ENCODE measurements at regions not wholly inside any gene's neighbourhood (a gene's known extent, or its start where the extent isn't known, plus 50 kb on each side); places are given as distances from the start of the nearest gene placed in this dataset.

GRCh38 chr4:129546531-129546930 is 450.6 kb downstream of the C4orf33 start:
- DNase-seq (ENCODE audit: low read depth, low spot score), result no peak

GRCh38 chr4:129550281-129550785 is 454.4 kb downstream of the C4orf33 start:
- no peak for DNase-seq (ENCODE audit: low read depth, low spot score)

DNA sequence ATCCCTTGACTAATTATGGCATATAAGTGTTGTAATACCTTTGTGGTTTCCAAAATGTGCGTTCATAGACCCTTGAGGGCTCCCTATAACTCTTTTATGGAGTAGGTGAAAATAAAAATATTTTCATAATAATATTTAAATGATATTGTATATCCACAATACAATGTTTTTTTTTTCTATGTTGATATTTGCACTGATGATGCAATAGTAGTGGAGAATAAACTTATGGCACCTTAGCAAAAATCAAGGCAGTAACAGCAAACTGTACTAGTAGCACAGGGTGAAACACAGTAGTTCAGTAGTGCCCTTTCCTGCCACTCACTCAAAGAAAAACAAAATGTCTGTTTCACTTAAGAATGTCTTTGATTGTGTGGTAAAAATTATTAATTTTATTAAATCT is 465.3 kb downstream of the C4orf33 start:
- DNase-seq (ENCODE audit: low read depth, low spot score), result no peak

DNA sequence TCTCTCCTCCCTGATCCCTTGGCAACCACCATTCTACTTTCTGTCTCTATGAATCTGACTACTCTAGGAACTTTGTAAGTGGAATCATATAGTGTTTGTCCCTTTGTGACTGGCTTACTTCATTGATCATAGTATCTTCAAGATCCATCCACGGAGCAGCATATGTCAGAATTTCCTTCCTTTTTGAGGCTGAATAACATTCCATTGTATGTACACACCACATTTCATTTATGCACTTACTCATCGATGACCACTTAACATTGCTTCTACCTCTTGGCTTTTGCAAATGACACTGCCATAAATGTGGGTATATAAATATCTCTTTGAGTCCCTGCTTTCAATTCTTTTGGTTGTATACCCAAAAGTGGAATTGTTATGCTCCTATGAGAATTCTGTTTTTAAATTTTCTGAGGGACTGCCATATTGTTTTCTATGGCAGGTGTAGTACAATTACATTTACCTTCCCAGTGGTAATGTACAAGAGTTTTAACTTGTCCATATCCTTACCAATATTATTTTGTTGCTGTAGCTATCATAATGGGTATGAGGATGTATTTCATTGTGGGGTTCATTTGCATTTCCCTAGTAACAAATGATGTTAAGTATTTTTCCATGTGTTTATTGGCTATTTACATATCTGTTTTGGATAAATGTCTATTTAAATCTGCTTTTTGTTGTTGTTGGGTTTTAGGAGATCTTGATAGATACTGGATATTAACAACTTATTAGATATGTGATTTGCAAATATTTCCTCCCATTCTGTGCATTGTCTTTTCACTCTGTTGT is 466.1 kb downstream of the C4orf33 start:
- no peak for DNase-seq (ENCODE audit: low read depth, low spot score)

DNA sequence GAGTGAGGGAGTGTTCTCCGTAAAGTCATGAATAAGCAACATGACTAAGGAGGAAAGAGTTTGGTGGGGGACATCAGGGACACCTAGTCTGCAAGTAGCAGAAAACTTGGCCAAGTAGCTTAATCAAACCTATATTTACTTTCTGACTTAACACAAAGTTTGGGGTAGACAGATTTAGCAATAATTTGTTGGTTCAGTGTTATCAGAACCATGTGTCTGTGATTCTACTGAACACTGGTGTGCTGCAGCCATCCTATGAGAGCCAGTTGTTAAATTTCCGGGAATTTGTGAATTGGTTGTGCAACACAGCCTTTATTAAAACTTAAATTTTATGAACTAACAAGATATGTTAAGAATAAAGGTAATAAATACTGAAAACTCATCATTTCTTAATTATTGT is 469.3 kb downstream of the C4orf33 start:
- DNase-seq (ENCODE audit: low read depth, low spot score), result no peak

DNA sequence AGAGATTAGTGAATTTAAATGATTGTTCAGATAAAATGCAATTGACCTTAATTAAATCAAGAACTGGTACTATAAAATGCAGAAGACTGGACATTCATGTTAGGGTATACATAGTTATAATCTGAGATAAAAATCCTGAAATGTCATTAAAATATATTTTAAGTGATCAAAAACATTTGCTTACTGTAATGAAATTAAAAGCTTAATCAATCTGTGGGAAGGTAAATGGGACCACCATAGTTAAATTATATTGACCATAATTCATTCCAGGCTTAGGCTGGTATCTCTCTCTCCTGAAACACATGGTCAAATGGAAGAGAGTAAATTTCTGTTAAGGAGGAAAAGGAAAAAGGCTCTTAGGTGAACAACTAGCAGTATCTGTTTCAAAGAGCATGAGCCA is 474.4 kb downstream of the C4orf33 start:
- no peak for DNase-seq (ENCODE audit: low read depth, low spot score)

GRCh38 chr4:129578336-129578735 is 482.4 kb downstream of the C4orf33 start:
- no peak for DNase-seq (ENCODE audit: low read depth, low spot score)

GRCh38 chr4:129581305-129581704 is 485.4 kb downstream of the C4orf33 start:
- DNase-seq (ENCODE audit: low read depth, low spot score), result no peak

DNA sequence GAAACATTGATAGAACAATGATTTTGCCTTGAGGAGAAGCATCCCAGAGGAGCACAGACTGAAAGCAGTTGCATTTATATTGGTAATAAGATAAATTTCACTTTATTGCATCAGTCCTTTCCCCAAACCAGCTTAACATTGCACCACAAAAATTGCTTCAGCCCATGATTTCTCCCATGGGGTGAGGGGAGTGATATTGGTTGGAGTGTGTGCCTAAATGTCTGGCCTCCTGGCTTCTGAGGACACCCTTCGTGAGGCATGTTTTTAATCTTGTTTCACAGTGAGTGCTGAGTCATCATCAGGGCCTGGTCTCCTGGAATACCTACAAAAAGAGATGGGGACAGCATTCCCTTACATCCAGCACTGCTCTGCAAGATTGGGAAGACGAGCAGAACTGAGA is 487.9 kb downstream of the C4orf33 start:
- no peak for DNase-seq (ENCODE audit: low read depth, low spot score)

DNA sequence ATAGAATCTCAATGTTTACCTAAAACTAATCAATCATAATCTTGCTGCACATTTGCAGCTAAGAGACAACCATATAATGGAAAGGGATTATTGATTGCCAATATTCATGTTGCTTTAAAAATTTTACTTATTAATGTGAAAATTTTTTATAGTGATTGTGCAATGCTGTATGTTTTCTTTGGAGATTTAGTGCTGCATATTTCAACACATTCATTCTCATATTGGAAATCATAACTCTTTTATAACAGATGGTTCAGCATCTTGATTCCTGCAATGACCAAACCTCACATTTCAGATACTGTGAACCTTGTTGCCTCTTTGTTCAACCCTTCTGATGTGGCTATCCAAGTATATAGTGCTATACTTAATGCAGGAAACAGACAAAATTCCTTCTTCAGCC is 502.6 kb downstream of the C4orf33 start:
- no peak for DNase-seq (ENCODE audit: low read depth, low spot score)

DNA sequence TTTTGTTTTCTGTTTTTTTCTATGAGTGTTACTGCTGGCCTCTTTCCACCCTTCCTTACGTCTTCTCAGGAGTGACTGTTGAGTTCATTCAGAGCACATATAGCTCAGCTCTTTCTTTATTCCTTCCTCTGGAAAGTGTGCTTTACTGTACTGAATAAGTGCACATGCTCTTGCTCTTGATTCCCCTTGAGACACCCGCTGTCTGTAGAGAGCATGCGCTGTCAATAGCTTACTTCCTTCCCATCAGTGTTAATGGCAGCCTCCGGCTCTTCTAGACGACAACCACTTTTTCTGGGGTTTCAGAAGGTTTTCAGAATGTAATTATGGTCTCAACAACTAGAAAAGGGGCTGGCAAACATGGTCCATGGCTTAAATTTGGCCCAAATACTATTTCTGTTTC is 504.9 kb downstream of the C4orf33 start:
- no peak for DNase-seq (ENCODE audit: low read depth, low spot score)

GRCh38 chr4:129602447-129602846 is 506.5 kb downstream of the C4orf33 start:
- no peak for DNase-seq (ENCODE audit: low read depth, low spot score)

DNA sequence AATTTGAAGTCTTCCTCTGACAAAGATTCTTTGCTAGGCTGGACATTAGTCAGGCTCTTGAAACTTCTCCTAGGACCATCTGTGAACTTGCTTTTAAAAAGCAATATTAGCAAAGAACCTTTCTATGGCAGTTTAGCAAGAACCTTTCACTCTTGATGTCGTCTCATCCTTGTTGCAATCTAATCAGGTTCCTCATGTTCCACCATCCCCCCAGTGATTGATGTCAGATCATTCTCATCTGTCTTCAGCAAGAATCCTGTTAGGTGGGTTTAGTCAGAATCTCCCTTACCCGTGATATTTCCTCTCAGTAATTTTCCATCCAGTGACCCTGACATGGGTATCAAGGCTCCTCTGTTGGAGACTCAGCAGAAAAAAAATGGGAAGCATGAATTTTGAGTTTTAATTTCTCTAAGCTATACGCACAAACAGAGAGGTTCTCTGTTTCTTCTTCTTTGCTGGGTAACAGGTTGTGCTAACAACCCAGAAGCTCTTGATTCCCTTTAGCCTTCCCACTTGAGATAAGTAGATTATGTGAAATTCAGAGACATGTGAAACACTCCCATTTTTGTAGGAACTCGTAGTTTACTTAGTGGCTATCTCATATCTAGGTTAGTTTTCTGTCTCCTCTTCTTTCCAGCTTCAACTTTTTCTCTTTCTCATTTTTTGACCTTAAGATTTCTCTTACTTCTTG is 507.4 kb downstream of the C4orf33 start:
- no peak for DNase-seq (ENCODE audit: low read depth, low spot score)

GRCh38 chr4:129604632-129605255 is 508.8 kb downstream of the C4orf33 start:
- no peak for DNase-seq (ENCODE audit: low read depth, low spot score)

GRCh38 chr4:129614611-129615010 is 518.7 kb downstream of the C4orf33 start:
- DNase-seq (ENCODE audit: low read depth, low spot score), result no peak

- DNase-seq (ENCODE audit: low read depth, low spot score), result no peak
Observed at GRCh38 chr4:129622566-129622965, 526.6 kb downstream of the C4orf33 start.

GRCh38 chr4:129623233-129623875 is 527.4 kb downstream of the C4orf33 start:
- DNase-seq (ENCODE audit: low read depth, low spot score), result no peak

DNA sequence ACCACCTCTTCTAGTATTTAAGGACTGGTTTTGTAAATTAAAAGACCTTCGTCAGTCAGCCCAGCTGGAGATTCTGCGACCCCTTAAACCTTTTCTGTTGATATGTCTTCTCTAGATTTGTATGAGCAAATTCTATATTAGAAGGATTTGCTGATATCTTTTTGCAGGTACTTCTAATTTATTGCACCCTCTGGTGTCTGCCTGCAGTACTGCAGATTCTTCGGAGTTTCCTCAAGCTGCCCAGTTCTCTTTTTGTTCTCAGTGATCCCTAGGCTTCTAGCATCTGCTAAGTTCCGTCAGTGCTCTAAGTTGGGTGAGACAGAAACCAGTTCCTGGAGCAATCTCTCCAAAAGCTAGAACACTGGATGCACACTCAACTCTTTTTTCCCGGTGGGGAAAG is 545.2 kb downstream of the C4orf33 start:
- DNase-seq (ENCODE audit: low read depth, low spot score), result no peak

DNA sequence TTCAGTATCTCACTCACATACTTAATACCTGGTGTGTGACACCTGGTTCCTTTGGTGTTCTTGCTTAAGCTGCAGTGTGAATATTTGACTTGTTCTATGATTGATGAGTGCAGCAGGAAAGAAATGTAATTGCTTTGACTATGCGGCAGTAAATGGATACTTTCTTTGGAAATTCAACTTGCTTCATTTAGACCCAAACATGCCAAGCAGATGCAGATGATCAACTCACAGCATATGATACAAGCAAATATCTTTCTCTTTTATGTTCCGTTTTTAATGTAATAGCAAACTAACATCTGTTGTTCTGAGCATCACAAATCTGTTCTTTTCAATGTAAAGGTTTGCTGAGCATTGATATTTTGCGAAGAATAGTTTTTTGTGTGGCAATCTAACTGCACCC is 549.5 kb downstream of the C4orf33 start:
- no peak for DNase-seq (ENCODE audit: low read depth, low spot score)

GRCh38 chr4:129668092-129668491 is 572.1 kb downstream of the C4orf33 start:
- DNase-seq (ENCODE audit: low read depth, low spot score), result no peak

GRCh38 chr4:129672941-129673340 is 577.0 kb downstream of the C4orf33 start:
- DNase-seq (ENCODE audit: low read depth, low spot score), result no peak

GRCh38 chr4:129675036-129675435 is 579.1 kb downstream of the C4orf33 start:
- DNase-seq (ENCODE audit: low read depth, low spot score), result no peak
